GM23248 (cell line): ENCODE measurements at regions not wholly inside any gene's neighbourhood (a gene's known extent, or its start where the extent isn't known, plus 50 kb on each side); places are given as distances from the start of the nearest gene placed in this dataset.

Experiments used
- EZH2 ChIP-seq: fragments of 200-600 bp; sonication (generic); IDR thresholded peaks from 2 replicates; pipeline ENCODE4 v1.6.1; 2018; ENCODE audit warnings: antibody characterized with exemption, mild to moderate bottlenecking; ENCODE audit not compliant: insufficient read depth, poor library complexity, severe bottlenecking
- EZH2phosphoT487 ChIP-seq: fragments of 200-600 bp; sonication (generic); IDR thresholded peaks from 2 replicates; pipeline ENCODE4 v1.6.1; 2018; ENCODE audit warnings: antibody characterized with exemption, moderate library complexity, mild to moderate bottlenecking, low read depth; ENCODE audit not compliant: insufficient read depth

- no peak for TF ChIP-seq EZH2
- TF ChIP-seq EZH2phosphoT487 = no peak
Measured at GRCh38 chr17:33574942-33575445, 281.9 kb upstream of the ASIC2 start.
